Activated T-cell treated with anti-CD3 and anti-CD28 coated beads, Interleukin-2, amount 50 U/mL, for 72 hours (primary cell): ENCODE measurements at regions not wholly inside any gene's neighbourhood (a gene's known extent, or its start where the extent isn't known, plus 50 kb on each side); places are given as distances from the start of the nearest gene placed in this dataset.

Experiments
- ATAC-seq, 2 donors: fragments of 150-1000 bp; cut with Tn5 transposase; replicated peaks in 1 of 2; 2 replicates each; pipeline ENCODE4 v1.10.0; 2021; ENCODE audit warnings: moderate library complexity in 2 of 2, mild to moderate bottlenecking in 1 of 2
- DNase-seq, 2 donors: peaks; one replicate each; pipeline ENCODE4 v3.0.0; 2021 to 2022; ENCODE audit warnings: mixed read lengths in 1 of 2
- H3K27ac Mint-ChIP-seq: one replicate; pipeline ENCODE4 v1.8.0; 2022; ENCODE audit warnings: mild to moderate bottlenecking, moderate library complexity, mixed read lengths
- H3K27me3 Mint-ChIP-seq: one replicate; pipeline ENCODE4 v1.8.0; 2022; ENCODE audit warnings: low read depth, mixed read lengths
- H3K36me3 Mint-ChIP-seq, 2 donors: one replicate each; pipeline ENCODE4 v1.8.0; 2022; ENCODE audit warnings: mixed read lengths in 2 of 2, mild to moderate bottlenecking in 1 of 2; ENCODE audit not compliant: insufficient read depth in 2 of 2
- H3K4me1 Mint-ChIP-seq: one replicate; pipeline ENCODE4 v1.8.0; 2022; ENCODE audit warnings: low read depth, mixed read lengths
- H3K4me3 Mint-ChIP-seq, 2 donors: one replicate each; pipeline ENCODE4 v1.8.0; 2022; ENCODE audit warnings: mild to moderate bottlenecking in 2 of 2, mixed read lengths in 2 of 2, moderate library complexity in 2 of 2
- H3K9me3 Mint-ChIP-seq, 2 donors: one replicate each; pipeline ENCODE4 v1.8.0; 2022; ENCODE audit warnings: mixed read lengths in 2 of 2

DNA sequence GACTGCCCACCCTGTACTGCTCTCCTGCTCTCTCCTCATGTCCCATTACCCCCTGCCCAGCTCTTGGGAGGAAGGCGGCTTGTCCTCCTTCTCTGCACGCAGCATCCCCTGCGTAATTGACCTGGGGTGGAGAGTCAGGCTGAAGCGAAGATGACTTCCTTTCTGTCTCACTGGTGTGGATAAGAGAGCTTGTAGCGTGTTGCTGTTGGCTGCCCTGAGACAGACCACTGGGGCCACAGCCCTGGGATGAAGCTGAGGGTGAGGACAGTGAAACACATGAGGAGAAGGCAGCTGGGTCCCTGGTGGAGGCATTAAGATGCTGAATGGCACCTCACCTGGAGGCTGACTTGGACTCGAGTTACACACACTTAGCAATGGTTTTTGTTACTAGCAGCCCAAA lies 310.3 kb upstream of the ZNF32 start:
- DNase-seq = no peak
- H3K4me1 Mint-ChIP-seq = no peaks in the 10 kb centered on the region
- H3K27ac Mint-ChIP-seq = no peak overlapping the region
- H3K36me3 Mint-ChIP-seq = no peaks in the 10 kb centered on the region
- ATAC-seq = no peak
- H3K4me3 Mint-ChIP-seq = no peak overlapping the region
- H3K9me3 Mint-ChIP-seq = no peaks in the 10 kb centered on the region
- H3K27me3 Mint-ChIP-seq = peaks cover 5% of the 10 kb centered on the region

DNA sequence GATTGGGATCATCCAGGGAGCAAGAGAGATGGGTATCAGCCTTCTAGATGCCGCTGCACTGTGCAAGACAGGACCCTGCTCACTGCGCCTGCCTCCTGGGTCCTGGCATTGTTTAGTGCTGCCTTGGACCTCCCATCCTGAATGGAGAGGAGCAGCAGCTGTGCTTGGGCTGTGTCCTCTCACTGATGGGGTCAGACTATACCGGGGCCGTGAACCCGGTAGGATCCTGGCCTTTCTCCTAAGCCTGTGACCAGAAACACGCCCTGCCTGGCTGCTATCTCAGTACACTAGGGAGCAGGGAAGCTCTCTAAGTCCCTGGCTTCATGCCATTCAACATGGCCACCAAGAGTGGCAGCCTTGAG lies 309.4 kb upstream of the ZNF32 start:
- no peaks in the 10 kb centered on the region for H3K36me3 Mint-ChIP-seq

DNA sequence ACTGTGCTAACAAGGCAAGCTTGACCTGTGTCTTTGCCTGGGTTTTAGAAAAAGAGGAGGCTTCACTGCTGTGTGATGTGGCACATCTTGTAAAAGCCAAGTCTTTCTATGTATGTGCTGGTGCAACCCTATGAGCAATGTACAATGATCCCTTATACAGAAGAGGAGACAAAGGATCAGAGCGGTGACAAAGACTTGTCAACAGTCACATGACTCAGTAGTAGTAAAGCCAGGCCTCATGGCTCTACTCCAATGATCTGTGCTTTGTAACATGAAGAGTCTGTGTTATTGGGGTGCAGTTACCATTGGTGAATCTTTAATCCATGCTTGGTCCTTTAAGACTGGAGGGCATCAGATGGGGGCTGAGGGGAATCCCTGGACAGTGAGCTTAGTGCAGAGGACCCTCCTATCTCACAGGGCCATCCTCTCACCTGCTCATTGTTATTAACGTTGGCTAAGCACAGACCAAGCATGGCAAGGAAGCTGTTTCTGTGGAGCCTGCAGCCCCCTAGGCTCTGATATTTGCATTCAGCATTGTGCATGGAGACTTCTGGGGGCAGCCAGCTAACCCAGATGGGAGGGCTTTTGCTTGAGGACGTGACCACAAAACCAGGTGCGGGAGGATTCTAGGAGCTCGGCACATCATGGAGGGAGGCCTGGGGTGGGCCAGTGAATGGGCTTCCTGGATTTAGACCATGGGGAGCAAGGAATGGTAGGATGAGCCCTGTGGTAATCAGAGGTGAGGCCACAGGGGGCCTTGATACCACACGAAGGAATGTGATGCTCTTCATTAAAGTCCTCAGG lies 308.8 kb upstream of the ZNF32 start:
- no peak overlapping the region for H3K27ac Mint-ChIP-seq
- DNase-seq = no peak

More for the DNA sequence above, 309.4 kb upstream of the ZNF32 start:
- no peak overlapping the region for H3K4me3 Mint-ChIP-seq
- no peak for ATAC-seq
- H3K27me3 Mint-ChIP-seq = peaks cover 11% of the 10 kb centered on the region
- DNase-seq = no peak
- peaks cover under 1 to 2% of the 10 kb centered on the region in 2 donors for H3K9me3 Mint-ChIP-seq
- H3K27ac Mint-ChIP-seq = no peak overlapping the region
- no peaks in the 10 kb centered on the region for H3K4me1 Mint-ChIP-seq

DNA sequence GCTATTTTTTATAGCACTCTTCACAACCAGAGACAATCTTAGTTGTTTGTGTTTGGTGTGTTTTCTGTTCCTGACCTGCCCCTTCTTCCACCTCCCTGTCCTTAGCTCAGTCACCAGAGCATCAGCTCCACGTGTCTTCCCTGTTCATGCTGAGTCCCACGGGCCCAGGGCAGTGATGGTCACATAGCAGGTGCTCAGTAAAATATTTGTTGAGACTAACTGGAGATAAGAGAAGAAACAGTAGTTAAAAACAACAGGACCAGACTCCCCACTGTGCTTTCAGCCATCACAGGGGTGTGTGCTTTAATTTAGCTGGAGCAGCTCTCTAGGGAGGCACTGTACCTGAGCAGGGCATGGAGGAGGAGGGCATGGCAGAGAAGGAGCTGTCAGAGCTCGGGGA lies 307.3 kb upstream of the ZNF32 start:
- H3K4me1 Mint-ChIP-seq = no peaks in the 10 kb centered on the region
- H3K9me3 Mint-ChIP-seq = peaks cover 2 to 4% of the 10 kb centered on the region in 2 donors
- H3K4me3 Mint-ChIP-seq = no peak overlapping the region
- no peak overlapping the region for H3K27ac Mint-ChIP-seq
- H3K36me3 Mint-ChIP-seq = peaks cover 0 to 3% of the 10 kb centered on the region in 2 donors
- DNase-seq = no peak
- no peak for ATAC-seq
- H3K27me3 Mint-ChIP-seq = peaks cover 14% of the 10 kb centered on the region

More for the DNA sequence above, 308.8 kb upstream of the ZNF32 start:
- H3K9me3 Mint-ChIP-seq = peaks cover 2 to 4% of the 10 kb centered on the region in 2 donors
- H3K27me3 Mint-ChIP-seq = peaks cover 14% of the 10 kb centered on the region
- H3K36me3 Mint-ChIP-seq = peaks cover 0 to 3% of the 10 kb centered on the region in 2 donors
- H3K4me1 Mint-ChIP-seq = no peaks in the 10 kb centered on the region
- ATAC-seq = no peak
- no peak overlapping the region for H3K4me3 Mint-ChIP-seq

DNA sequence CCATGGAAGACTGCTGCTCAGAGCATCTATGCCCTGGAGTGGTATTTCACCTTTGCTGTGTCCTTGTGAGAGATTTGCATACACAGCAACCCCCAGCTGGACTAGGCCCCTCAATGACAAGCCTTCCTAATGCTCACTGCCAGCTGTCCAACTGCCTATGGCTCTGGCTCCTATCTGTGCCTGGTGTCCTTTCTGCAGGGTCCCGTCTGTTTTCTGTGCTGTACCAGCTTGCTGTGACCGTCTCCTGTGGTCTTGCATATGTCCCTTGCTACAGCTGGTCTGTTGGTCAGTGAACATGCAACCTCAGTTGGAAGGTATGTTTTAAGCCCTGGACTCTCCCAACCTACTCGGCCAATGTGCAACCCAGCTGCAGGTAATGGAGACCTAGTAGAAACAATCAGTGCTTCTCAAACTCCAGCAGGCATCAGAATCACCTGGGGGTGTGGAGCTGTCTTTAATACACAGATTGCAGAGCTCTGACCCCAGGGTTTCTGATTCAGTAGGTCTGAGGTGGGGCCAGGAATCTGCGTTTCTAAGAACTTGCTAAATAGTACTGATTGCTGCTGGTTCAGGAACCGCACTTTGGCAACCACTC lies 306.4 kb upstream of the ZNF32 start:
- peaks cover 14% of the 10 kb centered on the region for H3K27me3 Mint-ChIP-seq
- no peak overlapping the region for H3K27ac Mint-ChIP-seq
- H3K36me3 Mint-ChIP-seq = peaks cover 0 to 3% of the 10 kb centered on the region in 2 donors
- H3K9me3 Mint-ChIP-seq = peaks cover 4% of the 10 kb centered on the region in 2 donors
- ATAC-seq (no peak), DNase-seq (no peak)
- no peaks in the 10 kb centered on the region for H3K4me1 Mint-ChIP-seq
- no peak overlapping the region for H3K4me3 Mint-ChIP-seq

DNA sequence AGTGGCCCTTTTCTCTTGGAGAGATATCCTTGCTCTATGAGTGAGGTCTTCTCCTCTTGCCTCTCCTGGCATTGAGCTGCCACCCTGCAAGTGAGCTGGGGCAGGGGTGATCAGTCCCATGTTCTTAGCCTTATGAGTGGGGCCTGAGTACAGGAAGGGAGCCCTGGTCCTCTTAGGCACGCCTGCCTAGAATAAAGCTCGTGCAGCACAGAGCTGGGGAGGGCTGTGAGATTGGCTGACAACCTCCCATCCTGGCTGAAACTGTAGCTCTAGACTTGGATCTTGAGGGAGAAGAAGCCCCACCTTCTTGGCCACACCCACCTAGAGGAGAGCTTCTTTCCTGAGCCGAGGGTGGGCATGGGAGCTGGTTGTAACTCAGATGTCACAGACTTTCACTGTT lies 305.0 kb upstream of the ZNF32 start:
- Mint-ChIP-seq H3K4me1 (no peaks in the 10 kb centered on the region), H3K27me3 (peaks cover 14% of the 10 kb centered on the region), H3K4me3 (no peak overlapping the region), H3K27ac (no peak overlapping the region), H3K9me3 (peaks cover 4% of the 10 kb centered on the region in 2 donors), H3K36me3 (peaks cover 0 to 3% of the 10 kb centered on the region in 2 donors)
- DNase-seq (no peak), ATAC-seq (no peak)

DNA sequence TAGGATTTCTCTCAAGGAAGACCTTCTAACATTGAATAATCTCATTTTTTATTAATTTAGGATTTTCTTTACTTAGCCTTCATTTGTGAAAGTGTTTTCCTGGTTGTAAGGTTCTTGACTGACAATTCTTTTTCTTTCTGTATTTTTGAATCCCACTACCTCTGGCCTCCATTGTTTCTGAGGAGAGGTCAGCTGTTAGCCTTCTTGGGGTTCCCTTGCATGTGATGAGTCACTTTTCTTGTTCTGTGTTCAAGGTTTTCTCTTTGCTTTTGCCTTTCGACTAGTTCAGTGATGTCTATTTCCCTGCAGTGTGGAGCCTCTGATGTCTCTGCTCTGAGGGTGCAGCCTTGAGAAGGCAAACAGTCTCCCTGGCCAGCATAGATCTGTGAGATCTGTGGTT lies 304.1 kb upstream of the ZNF32 start:
- DNase-seq = no peak
- Mint-ChIP-seq H3K4me3 (no peak overlapping the region), H3K27ac (no peak overlapping the region), H3K36me3 (peaks cover 0 to 3% of the 10 kb centered on the region in 2 donors), H3K27me3 (peaks cover 14% of the 10 kb centered on the region), H3K9me3 (peaks cover 4% of the 10 kb centered on the region in 2 donors), H3K4me1 (no peaks in the 10 kb centered on the region)
- ATAC-seq = no peak

DNA sequence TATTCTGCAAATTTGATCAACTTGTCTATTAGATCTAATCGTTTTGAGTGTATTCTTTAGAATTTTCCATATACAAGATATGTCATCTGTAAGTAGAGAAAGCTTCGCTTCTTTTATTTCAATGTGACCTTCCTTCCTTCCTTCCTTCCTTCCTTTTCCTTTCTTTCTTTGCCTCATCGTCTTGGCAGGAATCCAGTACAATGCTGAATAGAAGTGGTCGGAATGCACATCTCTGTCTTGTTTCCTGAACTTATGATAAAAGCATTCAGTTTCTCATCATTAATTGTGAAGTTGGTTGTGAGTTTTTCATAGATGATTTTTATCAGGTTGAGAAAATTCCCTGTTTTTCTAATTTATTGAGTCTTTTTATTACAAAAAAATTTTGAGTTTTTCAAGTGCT lies 300.7 kb upstream of the ZNF32 start:
- ATAC-seq = no peak
- Mint-ChIP-seq H3K4me3 (no peak overlapping the region), H3K36me3 (peaks cover 0 to 3% of the 10 kb centered on the region in 2 donors), H3K4me1 (peaks cover 3% of the 10 kb centered on the region), H3K27me3 (peaks cover 10% of the 10 kb centered on the region), H3K27ac (no peak overlapping the region), H3K9me3 (peaks cover 4% of the 10 kb centered on the region in 2 donors)
- no peak for DNase-seq

DNA sequence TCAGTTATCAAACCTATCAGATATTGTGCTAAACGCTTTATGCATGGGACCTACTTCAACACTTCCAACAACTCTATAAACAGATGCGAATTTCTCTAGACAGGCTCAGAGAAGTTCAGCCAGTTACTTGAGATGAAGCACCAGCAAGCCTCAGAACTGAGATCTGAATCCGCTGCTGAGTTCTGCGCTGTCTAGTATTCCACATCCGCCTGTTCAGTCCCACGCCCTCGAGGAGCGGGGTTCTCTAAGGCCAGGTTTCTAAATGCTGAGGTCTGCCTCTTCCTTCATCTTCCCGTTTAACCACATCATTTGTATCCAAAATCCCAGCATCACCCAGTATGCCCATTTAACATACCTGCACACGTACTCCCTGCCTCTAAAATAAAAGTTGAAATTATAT lies 297.8 kb upstream of the ZNF32 start:
- H3K27me3 Mint-ChIP-seq = peaks cover 4% of the 10 kb centered on the region
- H3K36me3 Mint-ChIP-seq = no peaks in the 10 kb centered on the region
- DNase-seq (no peak), ATAC-seq (no peak)
- H3K4me3 Mint-ChIP-seq = no peak overlapping the region
- H3K9me3 Mint-ChIP-seq = peaks cover 0 to 2% of the 10 kb centered on the region in 2 donors
- H3K4me1 Mint-ChIP-seq = peaks cover 22% of the 10 kb centered on the region
- H3K27ac Mint-ChIP-seq = no peak overlapping the region

DNA sequence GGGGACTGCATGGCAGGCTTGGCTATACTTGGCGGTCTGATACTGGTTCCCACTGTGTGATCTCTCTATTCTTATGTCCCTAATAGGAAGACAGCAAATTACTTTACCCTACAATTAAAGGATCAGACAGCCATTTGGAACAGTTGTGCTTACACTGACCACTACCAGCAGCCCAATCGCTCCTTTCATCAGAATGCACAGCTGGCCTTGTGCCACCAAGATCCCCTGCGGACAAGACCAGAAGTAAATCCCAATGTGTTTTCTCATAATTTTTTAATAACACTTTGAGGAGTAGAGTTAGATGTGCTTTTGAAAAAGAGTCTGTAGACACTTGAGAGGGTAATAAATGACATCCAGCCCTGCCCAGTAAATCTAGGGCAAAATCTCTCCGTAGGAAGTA lies 297.2 kb upstream of the ZNF32 start:
- DNase-seq (no peak), ATAC-seq (no peak)
- H3K4me1 Mint-ChIP-seq = peaks cover 22% of the 10 kb centered on the region
- H3K9me3 Mint-ChIP-seq = peaks cover 0 to 2% of the 10 kb centered on the region in 2 donors
- no peak overlapping the region for H3K27ac Mint-ChIP-seq
- H3K4me3 Mint-ChIP-seq = no peak overlapping the region
- peaks cover 4% of the 10 kb centered on the region for H3K27me3 Mint-ChIP-seq
- no peaks in the 10 kb centered on the region for H3K36me3 Mint-ChIP-seq

DNA sequence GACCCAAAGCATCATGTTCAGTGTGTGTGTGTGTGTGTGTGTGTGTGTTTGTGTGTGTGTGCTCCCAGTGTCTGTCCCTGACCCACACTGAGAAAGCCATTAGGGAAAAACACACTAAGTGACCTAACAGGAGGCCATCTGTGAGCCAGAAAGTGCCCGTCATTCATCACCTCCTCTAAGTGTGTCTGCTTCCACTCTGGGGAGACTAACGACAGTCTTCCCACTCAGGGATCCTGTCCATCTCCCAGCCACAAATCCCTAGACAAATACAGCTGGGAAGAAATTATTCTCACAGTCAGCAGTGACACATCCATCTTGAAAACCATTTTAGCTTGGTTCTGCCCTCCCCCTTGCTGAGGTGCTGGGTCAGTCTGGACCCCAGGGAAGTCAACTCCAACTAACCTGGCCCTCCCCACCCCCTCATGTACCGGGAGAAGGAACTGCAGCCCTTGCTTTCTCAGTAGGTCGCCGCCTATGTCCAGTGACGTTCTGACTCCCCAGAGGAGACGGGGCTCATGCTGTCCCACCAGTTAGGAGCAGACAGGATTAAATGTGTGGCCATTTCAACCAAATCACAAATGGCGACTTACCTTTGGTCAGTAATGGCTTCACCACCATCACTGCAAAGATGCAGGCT lies 296.5 kb upstream of the ZNF32 start:
- H3K27ac Mint-ChIP-seq = no peak overlapping the region
- DNase-seq (no peak), ATAC-seq (no peak)
- peaks cover 23% of the 10 kb centered on the region for H3K4me1 Mint-ChIP-seq
- H3K9me3 Mint-ChIP-seq = no peaks in the 10 kb centered on the region
- no peak overlapping the region for H3K4me3 Mint-ChIP-seq
- peaks cover 4% of the 10 kb centered on the region for H3K27me3 Mint-ChIP-seq
- H3K36me3 Mint-ChIP-seq = no peaks in the 10 kb centered on the region

DNA sequence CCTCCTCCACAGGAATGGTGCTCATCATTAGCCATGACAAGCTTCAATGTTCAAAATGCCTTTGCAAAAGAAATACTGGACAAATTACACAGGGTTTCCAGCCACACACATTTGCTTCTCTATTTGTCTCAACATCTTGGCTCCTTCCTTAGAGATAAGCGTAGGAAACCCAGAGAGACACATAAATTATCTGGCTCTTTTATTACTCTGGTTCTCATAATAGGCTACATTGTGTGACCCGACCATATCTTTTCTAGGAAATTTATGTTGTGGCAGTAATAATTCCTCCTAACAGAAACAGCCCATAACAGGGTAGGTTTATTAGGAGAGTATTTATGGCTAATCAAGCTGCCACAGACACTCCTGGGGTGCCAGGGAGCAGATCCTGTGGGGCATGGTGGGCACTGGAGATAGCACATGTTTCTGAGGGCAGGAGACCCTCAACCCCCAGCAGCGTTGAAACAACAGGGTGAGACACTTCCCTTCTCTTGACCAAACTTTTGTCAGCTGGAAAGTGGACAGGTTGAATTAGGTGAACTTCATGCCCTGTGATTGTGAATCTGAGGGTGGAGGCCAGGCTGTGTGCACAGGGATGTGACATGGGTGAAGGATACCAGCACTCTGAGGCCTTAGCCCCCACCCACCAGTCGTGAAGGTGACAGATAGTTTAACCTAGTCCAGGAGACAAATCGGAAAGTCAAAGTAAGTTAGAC lies 295.9 kb upstream of the ZNF32 start:
- H3K4me3 Mint-ChIP-seq = no peak overlapping the region
- peaks cover 29% of the 10 kb centered on the region for H3K4me1 Mint-ChIP-seq
- H3K27ac Mint-ChIP-seq = no peak overlapping the region
- H3K27me3 Mint-ChIP-seq = peaks cover 4% of the 10 kb centered on the region
- no peaks in the 10 kb centered on the region for H3K9me3 Mint-ChIP-seq
- ATAC-seq (no peak), DNase-seq (no peak)
- no peaks in the 10 kb centered on the region for H3K36me3 Mint-ChIP-seq

DNA sequence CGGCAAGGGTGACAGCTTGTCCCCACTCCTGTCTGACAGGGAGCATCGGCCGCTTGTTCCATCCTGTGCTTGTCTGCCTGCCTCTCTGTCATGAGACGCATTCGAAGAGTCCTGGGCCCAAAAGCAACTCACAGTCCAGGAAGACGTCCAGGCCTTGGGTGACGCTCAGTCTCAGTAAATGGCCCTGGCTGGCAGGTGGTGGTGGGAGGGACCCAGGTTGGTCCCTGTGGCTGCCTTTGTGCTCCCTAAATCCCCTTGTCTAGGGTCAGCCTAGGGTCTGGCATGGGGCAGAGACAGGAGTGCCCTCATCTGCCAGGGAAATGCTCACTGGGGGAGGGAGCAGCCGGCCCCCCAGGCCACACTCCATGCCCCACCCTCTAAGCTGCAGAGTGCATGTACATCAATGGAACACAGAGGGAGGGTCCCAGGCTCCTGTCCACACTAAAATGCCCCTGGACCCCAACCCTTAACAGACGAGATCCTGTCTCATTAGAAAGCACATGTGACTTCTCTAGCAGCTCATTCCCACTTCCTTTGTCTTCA lies 295.2 kb upstream of the ZNF32 start:
- Mint-ChIP-seq H3K4me1 (peaks cover 31% of the 10 kb centered on the region), H3K27me3 (peaks cover 4% of the 10 kb centered on the region), H3K9me3 (no peaks in the 10 kb centered on the region), H3K27ac (no peak overlapping the region), H3K4me3 (no peak overlapping the region), H3K36me3 (no peaks in the 10 kb centered on the region)
- no peak for DNase-seq
- no peak for ATAC-seq
